ENCODE measurements at regions not wholly inside any gene's neighbourhood (a gene's known extent, or its start where the extent isn't known, plus 50 kb on each side); places are given as distances from the start of the nearest gene placed in this dataset.

DNA sequence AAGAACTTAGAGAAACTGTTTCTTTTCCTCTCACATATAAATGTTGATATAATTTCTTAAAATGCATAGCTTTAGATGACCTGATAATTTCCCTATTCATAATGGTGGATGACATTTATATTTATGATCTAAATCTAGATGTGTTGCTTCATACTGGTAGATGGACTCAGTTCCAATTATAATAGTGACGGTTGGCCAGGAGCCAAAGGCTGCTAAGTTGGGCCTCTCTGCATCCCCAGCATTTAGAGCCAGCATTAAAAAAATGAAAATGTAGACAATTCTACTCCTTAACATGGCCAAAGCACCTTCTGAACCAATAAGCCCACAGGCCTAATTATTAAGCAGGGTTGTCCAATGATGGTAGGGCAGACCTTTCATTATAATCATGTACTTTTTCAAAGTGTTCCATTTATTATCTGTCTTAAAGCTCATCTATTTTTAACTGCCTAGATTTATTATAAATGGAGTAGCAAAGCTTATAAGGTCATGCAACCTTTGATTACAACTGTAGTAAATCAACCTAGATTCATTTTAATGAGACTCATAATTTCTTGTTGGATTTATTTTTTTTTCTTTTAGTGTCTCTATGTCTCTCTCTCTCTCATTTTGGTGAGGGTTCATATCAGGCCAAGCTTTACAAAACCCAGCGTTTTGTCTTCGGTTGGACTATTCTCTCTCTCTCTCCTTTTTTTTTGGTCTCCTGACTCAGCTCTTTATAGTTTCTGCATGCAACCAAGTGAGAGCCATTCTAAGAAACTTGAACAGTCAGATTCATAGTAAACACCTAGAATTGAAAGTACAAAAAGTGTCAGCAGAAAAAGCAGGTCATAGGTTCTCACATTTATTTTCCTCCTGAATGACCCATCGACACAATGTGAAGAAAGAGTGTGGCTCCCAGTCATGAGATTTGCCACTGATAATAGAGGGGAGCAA is 2016.1 kb upstream of the PIK3C3 start:
- DNase-seq = no peak

DNA sequence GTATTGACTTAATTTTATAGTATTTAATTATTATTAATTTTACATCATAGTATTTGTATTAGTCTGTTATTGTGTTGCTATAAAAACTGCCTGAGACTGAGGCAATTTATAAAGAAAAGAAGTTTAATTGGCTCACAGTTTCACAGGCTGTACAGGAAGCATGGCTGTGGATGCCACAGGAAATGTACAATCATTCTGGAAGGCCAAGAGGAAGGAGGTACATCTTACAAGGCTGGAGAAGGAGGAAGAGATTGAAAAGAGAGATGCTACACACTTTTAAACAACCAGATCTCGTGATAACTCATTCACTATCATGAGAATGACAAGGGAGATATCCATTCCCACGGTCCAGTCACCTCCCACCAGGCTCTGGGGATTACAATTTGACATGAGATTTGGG is 2019.4 kb upstream of the PIK3C3 start:
- DNase-seq = no peak

GRCh38 chr18:39918847-39919246 is 2036.2 kb upstream of the PIK3C3 start:
- DNase-seq = no peak

- DNase-seq = no peak
Measured at GRCh38 chr18:39913672-39914366, 2041.2 kb upstream of the PIK3C3 start.

DNA sequence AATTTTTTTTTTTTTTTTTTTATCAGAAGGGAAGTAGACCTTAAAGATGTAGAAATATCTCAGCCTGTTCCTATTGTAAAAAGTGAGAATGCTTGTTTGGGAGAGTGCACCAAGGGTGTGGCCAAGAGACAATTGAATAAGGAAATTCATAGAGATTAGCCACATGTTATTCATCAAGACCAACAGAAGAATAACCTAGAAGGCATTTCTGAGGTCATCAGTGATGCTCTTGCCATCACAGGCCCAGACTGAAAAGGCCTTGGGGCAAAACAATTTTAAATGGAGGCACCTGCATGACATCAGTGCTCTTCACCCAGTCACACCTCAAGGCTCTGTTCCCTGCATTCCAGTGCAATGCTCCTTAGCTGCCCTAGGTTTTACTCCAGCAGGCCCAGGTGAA is 2043.3 kb upstream of the PIK3C3 start:
- DNase-seq = no peak

DNA sequence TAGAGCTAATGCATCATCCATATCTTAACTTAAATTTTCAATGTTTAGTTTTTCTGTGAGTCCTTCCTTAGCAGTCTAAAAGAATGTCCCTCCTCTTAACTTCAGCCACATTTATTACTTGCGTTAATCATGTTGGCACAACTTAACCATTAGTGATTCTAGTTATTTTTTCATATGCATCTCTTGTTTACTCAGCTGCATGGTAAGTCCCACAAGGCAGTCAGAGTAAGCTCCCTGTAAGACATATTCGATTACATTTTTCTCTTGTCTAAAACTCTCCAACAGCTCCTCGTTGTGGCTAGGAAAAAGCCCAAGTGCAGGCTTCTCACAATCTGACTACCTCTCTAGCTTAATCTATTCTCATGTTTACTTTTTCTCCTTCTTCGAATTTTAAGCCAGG is 2045.3 kb upstream of the PIK3C3 start:
- DNase-seq = peak; percentile 5

DNA sequence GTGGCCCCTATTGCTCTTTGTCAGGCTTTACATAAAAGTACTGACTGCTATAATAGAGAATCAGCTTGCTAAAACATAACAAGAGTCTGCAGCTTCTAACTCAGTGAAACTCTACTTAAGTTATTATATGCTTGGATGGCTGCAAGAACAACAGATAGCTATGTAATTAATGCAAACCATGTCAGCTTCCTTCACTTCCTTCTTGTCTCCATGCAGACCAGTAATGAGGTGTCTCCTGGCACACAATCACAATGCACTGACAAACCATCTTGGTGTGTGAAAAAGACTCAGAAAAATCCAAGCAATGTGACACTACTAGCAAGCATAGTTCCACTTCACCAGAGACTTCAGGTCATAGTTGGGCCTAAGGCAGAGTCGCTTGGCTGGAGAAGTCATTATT is 2068.9 kb upstream of the PIK3C3 start:
- DNase-seq = no peak

- no peak for DNase-seq
Measured at GRCh38 chr18:39872651-39873050, 2082.4 kb upstream of the PIK3C3 start.

DNA sequence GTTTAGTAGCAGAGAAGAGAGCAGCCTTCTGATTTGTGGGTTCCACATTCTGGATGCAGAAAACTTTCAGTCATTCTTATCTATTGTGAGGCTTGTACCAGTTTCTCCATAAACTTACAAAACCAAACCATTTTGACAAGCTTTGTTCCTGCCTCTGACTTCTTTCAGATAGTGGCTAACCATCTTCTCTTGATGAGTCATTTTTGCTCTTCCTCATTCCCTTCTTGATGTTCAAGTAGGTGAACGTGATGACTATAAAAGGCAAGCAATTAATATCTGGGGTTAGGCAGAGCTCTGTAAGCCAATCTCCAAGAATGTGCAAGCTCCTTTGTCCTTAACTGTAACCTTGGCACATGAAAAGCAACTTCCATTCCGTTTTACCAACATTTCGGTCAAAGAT is 2083.1 kb upstream of the PIK3C3 start:
- no peak for DNase-seq

DNA sequence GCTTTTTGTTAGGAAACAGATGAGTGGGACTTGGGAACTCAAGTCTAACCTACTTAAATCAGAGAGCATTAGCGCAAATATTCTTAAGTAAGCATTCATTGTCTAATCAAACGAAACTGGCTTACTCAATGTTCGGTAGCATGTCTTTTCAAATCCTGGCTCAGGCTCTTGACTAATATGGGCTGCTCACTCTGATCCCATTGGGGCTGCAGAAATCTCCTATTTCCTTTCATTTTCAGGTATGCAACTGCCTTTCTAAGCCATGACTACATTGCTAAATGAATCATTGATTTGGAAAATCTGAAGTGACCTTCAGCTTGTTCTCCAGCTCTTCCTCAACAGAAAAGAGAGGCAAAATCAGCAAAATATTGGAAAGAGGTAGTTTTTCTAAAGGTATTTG is 2084.4 kb upstream of the PIK3C3 start:
- DNase-seq = no peak

DNA sequence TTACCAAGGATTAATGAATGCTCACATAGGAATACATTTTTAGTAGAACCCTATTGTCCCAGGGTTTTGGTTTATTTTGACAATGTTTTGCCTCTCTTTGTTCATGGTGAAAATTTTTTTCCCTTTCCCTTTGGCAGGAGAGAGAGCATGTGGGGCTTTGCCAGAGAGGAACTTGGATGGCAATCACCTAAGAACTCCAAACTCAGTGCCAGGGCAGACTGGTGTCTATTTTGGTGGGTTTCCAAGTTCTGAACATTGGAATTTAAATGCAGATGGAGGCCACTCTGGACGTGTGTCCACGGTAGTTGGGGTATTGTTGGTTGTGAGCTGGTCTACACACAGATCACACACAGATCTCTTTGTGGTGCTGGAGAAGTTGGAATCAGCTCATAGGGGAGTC is 2091.1 kb upstream of the PIK3C3 start:
- DNase-seq = no peak

DNA sequence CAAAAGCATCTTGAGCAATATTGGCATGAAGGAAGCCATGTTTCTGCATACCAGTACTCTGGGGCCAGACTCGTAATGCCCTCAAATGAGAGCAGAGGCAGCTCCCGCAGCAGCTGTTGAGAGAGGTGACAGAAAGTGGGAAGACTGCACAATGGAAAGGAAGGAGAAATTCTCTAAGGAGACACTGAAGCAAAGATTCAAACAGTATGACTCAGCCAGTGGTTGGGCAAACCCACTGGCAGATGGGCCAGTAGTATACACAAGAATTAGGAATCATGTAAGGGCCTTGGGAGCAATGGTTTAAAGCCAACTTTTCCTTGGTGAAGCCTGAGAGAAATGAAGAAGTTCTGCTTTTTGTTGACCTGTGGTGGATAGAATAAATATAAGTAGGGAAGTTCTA is 2092.7 kb upstream of the PIK3C3 start:
- no peak for DNase-seq

DNA sequence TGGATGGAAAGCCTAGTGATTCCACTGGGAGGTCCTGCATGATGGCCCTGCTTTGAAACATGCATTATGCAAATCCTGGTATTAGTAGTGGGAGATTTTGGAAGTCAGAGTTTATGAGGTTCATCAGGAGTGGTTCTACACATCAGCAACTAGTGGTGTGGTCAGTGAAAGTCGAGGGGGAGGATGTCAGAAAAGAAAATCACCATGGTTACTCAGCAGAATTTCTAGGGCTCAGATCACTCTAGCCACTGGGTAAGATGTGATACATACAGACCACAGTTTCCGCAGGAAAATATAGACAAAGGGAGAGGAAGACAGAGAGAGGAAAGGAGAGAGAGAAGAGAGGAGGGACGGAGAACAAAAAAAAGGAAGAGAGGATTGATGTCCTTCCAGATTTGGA is 2100.7 kb upstream of the PIK3C3 start:
- DNase-seq = no peak

DNA sequence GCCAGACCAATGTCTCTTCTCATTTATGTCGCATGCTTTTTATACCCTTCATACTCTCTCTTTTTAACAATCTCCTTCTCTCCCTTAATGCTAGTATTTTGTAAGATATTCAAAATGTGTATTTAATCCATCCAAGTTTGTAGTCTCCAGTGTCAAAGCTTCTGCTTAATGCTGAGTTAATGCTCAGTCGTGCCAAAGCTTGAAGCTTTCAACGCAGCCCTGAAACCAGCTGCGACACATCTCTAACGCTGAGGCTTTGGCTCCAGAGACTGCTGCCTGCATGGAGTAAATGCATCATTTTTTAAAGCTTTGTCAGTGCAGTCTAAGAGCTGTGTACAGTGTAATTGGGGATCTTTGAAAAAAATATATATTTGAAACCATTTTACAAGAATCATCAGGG is 2108.8 kb upstream of the PIK3C3 start:
- DNase-seq = no peak

DNA sequence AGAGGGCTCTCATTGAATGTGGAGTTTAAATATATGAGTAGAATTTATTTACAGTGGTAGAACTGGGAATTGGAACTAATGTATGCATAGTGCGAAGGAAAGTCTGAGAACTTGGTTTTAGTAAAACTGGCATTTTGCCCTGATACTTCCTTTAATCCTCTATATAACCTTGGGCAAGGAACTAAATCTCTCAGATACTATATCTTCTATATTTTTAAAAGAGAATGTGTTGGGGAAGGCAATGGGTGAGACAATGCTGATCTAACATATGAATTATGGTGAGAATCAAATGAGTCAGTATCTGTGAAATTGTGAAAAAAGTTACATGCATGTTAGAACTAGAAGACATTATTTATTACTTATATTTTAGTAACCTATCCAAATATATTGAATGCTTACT is 2109.4 kb upstream of the PIK3C3 start:
- no peak for DNase-seq

GRCh38 chr18:39845106-39845505 is 2109.9 kb upstream of the PIK3C3 start:
- no peak for DNase-seq

DNA sequence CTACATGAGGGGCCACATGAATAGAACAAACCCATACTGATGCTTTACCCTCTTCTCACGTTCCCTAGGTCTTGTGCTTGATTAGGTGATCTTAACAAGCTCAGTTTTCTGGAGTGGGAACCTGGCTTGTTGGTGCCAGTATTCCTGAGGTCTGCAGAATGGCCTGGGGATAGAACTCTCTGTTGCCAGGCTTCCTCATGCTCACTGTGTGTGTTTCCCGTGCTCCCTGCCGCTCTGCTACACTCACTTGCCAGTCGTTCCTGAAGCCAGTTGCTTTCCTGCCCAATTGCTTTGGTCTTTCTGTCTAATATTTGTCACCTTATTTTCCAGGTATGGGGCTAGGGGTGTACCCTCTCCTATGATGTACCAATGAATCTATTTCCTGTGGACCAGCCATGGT is 2111.5 kb upstream of the PIK3C3 start:
- DNase-seq = no peak

GRCh38 chr18:39842366-39842914 is 2112.6 kb upstream of the PIK3C3 start:
- no peak for DNase-seq

GRCh38 chr18:39841482-39842365 is 2113.3 kb upstream of the PIK3C3 start:
- peak; percentile 88 for DNase-seq

DNA sequence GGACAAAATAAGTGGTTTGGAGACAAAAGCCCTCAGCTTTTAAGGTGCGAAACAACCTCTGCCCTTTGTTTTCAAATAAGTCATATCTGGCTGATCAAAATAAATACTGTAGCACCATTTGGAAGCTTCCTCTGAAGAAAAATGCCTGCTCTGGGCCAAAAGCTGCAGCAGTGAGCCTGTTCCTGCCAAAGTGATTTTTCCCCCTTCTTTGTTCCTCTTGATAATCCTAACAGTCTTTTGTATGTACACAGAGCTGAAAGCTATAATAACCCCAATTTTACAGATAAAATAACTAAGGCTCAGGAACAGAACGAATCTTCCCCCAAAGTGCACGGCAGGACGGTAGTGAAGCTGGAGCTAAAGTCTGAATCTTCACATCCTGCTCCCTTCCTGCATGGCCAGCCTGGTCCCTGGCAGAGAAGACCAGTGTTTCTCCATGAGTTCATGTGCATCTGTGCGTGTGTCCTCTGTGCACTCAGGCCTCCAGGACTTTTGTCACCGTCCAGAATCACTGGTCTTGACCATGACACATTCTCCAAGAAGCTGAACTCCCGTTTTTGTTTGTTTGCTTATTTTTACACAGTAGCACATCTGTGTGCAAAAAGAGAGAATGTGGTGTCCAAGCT is 2114.1 kb upstream of the PIK3C3 start:
- DNase-seq = no peak

DNA sequence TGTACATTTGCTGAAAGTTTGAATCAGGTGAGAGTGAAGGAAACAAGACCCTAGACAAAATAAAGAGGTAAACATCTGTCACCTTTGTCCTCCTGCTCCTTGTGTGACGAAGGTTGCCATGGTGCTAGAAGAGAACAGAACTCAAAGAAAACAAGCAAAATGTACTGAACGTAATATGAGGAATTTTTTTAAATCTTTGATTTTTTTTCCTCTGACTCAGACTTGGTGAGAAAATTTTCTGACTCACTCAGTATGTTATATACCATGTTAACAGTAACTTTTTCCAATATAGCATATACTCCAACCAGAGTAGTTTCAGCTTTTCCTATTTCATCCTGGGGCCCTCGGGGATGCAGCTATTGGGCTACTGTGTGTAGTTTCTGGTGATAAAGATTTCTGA is 2114.6 kb upstream of the PIK3C3 start:
- no peak for DNase-seq

GRCh38 chr18:39839782-39840181 is 2115.3 kb upstream of the PIK3C3 start:
- DNase-seq = no peak

DNA sequence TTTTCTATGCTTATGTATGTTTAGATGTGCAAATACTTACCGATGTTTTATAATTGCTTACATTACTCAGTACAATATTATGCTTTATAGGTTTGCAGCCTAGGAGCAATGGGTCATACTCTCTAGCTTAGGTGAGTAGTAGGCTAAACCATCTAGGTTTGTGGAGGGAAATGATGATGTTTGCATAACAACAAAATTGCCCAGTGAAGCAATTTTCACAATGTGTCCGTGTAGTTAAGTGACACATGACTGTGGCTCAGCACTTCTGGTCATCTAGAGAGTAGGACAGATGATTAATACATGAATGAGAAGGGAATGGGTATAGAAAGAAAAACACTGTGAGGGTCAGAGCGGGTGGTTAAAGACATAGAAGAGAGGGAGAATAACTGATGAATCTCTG is 2116.2 kb upstream of the PIK3C3 start:
- no peak for DNase-seq
